ENCODE measurements at regions not wholly inside any gene's neighbourhood (a gene's known extent, or its start where the extent isn't known, plus 50 kb on each side); places are given as distances from the start of the nearest gene placed in this dataset.
"Not testable (repeated sequence)": the region's sequence is repeated elsewhere in the genome, so short reads cannot be mapped to it uniquely, and the experiment has no call there.

- no peak overlapping the region for H3K4me3 ChIP-seq (replicated peaks; ENCODE audit: low read depth, low read length)
- TF ChIP-seq CTCF (IDR thresholded peaks at IDR 0.05; ENCODE audit: low read depth, low read length, missing control alignments): peak; percentile 6
- no peak for DNase-seq (ENCODE audit: extremely low read depth, low read depth)
These were observed 126.0 kb downstream of the ABCC12 start for GRCh38 chr16:48029768-48030167.

- TF ChIP-seq CTCF (IDR thresholded peaks at IDR 0.05; ENCODE audit: low read depth, low read length, missing control alignments): no peak
- no peak overlapping the region for H3K4me3 ChIP-seq (replicated peaks; ENCODE audit: low read depth, low read length)
- DNase-seq (ENCODE audit: extremely low read depth, low read depth): no peak
These were observed 130.4 kb downstream of the ABCC12 start for GRCh38 chr16:48025359-48025758.

- no peak for TF ChIP-seq CTCF (IDR thresholded peaks at IDR 0.05; ENCODE audit: low read depth, low read length, missing control alignments)
- DNase-seq (ENCODE audit: extremely low read depth, low read depth): no peak
- H3K4me3 ChIP-seq (replicated peaks; ENCODE audit: low read depth, low read length): no peak overlapping the region
These were observed 131.8 kb downstream of the ABCC12 start for GRCh38 chr16:48024042-48024441.

GRCh38 chr16:48022496-48022895 lies 133.3 kb downstream of the ABCC12 start:
- DNase-seq (ENCODE audit: extremely low read depth, low read depth): no peak
- no peak overlapping the region for H3K4me3 ChIP-seq (replicated peaks; ENCODE audit: low read depth, low read length)
- TF ChIP-seq CTCF (IDR thresholded peaks at IDR 0.05; ENCODE audit: low read depth, low read length, missing control alignments): no peak

- H3K4me3 ChIP-seq (replicated peaks; ENCODE audit: low read depth, low read length); DNase-seq (ENCODE audit: extremely low read depth, low read depth): not testable (repeated sequence)
These were observed 135.2 kb downstream of the ABCC12 start for GRCh38 chr16:48020617-48021016.

- H3K4me3 ChIP-seq (replicated peaks; ENCODE audit: low read depth, low read length): no peak overlapping the region
- no peak for TF ChIP-seq CTCF (IDR thresholded peaks at IDR 0.05; ENCODE audit: low read depth, low read length, missing control alignments)
- DNase-seq (ENCODE audit: extremely low read depth, low read depth): no peak
These were observed 141.3 kb downstream of the ABCC12 start for GRCh38 chr16:48014349-48015135.

- TF ChIP-seq CTCF (IDR thresholded peaks at IDR 0.05; ENCODE audit: low read depth, low read length, missing control alignments): no peak
- DNase-seq (ENCODE audit: extremely low read depth, low read depth): no peak
- H3K4me3 ChIP-seq (replicated peaks; ENCODE audit: low read depth, low read length): no peak overlapping the region
These were observed 142.3 kb downstream of the ABCC12 start for GRCh38 chr16:48013491-48013901.

Measured in HFF-Myc (cell line).